Astrocyte of the cerebellum (primary cell): ENCODE measurements at regions not wholly inside any gene's neighbourhood (a gene's known extent, or its start where the extent isn't known, plus 50 kb on each side); places are given as distances from the start of the nearest gene placed in this dataset.

Experiments
- DNase-seq: peaks from one replicate; pipeline ENCODE4 v3.0.0-alpha.2; 2011; ENCODE audit warnings: low read depth
- H3K4me3 ChIP-seq: 2 replicates; pipeline ENCODE4 v1.5.1; 2011; ENCODE audit warnings: mild to moderate bottlenecking, low read depth, low read length, moderate library complexity
- CTCF ChIP-seq: IDR thresholded peaks from 2 replicates; pipeline ENCODE4 v1.5.1; 2012; ENCODE audit warnings: low read length, low read depth, moderate library complexity, mild to moderate bottlenecking; ENCODE audit errors: missing control alignments
- in situ Hi-C: cut with HindIII; loops from 2 replicates; pipeline ENCODE4 v1.10.0; 2017; ENCODE audit warnings: low sequenced_read_pairs

DNA sequence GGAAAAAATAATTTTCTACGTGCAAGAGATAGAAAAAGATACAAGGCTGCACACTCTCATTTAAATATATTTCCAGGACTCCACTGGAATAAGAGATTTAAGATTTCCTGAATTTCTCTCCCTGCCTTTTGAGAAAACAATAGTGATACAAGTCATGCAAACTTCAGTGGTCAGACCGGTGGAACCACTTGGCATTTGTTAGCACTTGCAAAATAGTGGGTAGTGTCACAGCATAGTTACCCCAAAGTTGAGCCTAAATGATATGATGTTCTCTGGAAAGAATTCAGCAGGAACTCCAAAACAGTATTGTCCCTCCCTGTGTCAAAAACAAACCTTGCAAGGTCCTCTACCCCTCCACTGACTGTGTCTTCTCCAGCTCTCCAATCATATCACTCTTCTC lies 102.3 kb downstream of the ANKRD50 start:
- in situ Hi-C loops: no loop called here
- no peak overlapping the region for H3K4me3 ChIP-seq
- TF ChIP-seq CTCF: no peak
- DNase-seq: no peak
